Urinary bladder (tissue), 3 donors: ENCODE measurements at regions not wholly inside any gene's neighbourhood (a gene's known extent, or its start where the extent isn't known, plus 50 kb on each side); places are given as distances from the start of the nearest gene placed in this dataset.
"Not testable (repeated sequence)": the region's sequence is repeated elsewhere in the genome, so short reads cannot be mapped to it uniquely, and the experiment has no call there.

ENCODE experiments used
- DNase-seq: peaks from one replicate; pipeline ENCODE4 v3.0.0-alpha.2; 2015; ENCODE audit errors: extremely low spot score
- H3K27ac ChIP-seq: one replicate; pipeline ENCODE4 v1.5.1; 2013; ENCODE audit warnings: low read depth, mild to moderate bottlenecking, moderate library complexity
- H3K36me3 ChIP-seq: one replicate; pipeline ENCODE4 v1.6.1; 2013; ENCODE audit warnings: mild to moderate bottlenecking, moderate library complexity; ENCODE audit not compliant: insufficient read depth
- H3K4me1 ChIP-seq: one replicate; pipeline ENCODE4 v1.6.1; 2013; ENCODE audit warnings: mild to moderate bottlenecking, moderate library complexity; ENCODE audit not compliant: insufficient read depth
- H3K4me3 ChIP-seq: one replicate; pipeline ENCODE4 v1.5.1; 2013; ENCODE audit warnings: low read depth, low read length
- WGBS: extraction: QIAGEN DNeasy Blood & Tissue Kit; methylation state at CpG from one replicate; pipeline ENCODE4 v1.1.7; 2013; 5-methylcytosine and 5-hydroxymethylcytosine counted together
- donor health status: healthy with polysubstance abuse.
- donor health status: healthy.

DNA sequence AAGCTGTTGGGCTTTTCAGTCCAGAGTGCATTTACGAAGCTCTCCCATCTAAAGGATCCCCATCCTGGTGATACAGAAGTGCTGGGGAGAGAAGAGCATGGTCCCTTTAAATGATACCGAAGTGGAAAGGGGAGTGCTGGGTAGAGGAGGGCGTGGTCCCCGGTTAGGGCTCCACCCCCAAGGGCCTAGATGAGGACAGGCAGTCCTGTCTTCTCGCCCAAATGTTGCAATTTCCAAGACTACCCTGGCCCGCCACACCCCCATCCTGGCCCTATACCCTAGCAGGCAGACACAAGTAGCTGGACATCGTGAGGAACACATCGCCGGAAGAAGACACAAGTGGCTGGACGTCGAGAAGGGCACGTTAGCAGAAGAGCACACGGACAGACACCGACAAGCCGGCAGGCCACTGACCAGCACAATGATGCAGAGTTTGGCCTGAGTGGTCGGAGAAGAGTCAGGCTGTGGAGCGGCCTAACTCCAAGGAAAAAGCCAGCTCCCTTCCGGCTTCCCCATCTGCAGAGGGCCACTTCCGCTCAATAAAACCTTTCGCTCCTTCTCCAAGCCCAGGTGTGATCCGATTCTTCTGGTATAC, 439.5 kb upstream of the NRP1 start:
- DNase-seq, result no peak
- Histone ChIP-seq H3K4me3 (no peak overlapping the region), H3K4me1 (no peaks in the 10 kb centered on the region), H3K27ac (no peak overlapping the region), H3K36me3 (no peaks in the 10 kb centered on the region)
- WGBS, result 97% methylated on average over 21 of the region's 21 CpGs

DNA sequence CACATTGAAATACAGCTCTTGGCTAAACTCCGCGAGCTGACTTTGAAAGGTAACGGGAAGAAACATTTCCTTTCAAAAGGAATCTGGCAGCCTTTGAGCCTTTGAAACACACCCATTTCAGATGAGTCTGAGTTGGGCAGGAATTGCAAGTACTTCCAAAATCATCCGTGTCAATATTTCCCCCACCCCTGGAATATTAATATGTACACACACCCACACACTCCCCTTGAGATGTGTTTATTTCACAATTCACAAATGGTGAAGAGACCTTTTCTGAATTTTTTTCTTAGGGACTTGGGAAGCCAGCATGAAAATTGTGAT, 438.7 kb upstream of the NRP1 start:
- Histone ChIP-seq H3K4me3 (no peak overlapping the region), H3K4me1 (no peaks in the 10 kb centered on the region), H3K27ac (no peak overlapping the region), H3K36me3 (no peaks in the 10 kb centered on the region)
- DNase-seq, result no peak
- WGBS, result 46% methylated on average over 4 of the region's 4 CpGs

DNA sequence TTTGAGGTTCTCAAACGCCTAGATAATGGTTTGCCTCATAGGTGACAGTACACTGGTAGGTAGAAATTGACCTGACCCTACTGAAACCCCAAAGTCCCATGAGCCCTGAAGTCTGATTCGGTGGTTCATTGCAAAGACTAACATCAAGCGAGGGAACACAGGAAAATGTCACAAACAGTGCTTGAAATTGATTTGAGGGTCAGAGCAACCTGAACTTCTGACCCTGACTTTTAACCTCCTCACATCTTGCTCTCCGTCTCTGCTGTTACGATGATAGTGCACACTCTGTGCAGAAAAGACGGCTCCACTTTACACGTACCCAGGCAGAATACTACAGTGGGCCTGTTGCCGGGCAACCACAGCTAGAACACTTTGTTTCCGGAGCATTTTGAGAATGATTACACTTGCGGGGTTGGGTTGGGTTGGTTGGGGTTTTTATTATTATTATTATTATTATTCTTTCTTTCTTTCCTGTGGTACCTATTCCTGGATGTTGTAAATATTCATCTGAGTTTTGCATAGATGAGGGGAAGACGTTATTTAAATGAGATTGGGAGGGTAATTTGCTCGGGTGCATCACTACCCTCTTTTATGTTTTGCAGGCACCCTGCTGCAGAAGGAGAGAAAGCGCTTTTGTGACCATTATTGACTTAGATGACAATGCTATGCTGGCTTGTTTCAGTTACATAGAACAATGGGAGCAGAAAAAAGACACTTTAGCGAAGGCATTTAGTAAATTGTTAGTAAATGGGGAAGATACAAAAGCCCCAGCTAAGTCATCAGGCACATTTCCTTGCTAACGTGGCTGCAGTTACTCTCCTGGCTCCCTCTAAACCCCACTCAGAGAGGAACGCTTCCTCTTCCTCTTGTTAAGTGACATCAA, 438.1 kb upstream of the NRP1 start:
- 68% methylated on average over 16 of the region's 16 CpGs for WGBS
- Histone ChIP-seq H3K27ac (no peak overlapping the region), H3K4me1 (no peaks in the 10 kb centered on the region), H3K4me3 (no peak overlapping the region), H3K36me3 (no peaks in the 10 kb centered on the region)
- DNase-seq, result no peak

DNA sequence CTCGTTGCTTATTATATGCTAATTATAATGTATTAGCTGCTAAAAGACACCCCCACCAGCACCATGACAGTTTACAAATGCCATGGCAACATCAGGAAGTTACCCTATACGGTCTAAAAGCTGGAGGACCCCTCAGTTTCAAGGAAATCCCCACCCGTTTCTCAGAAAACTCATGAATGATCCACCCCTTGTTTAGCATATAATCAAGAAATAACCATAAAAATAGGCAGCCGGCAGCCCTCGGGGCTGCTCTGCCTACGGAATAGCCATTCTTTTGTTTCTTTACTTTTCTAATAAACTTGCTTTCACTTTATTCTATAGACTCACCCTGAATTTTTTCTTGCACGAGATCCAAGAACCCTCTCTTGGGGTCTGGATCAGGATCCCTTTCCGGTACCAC, 437.4 kb upstream of the NRP1 start:
- 68% methylated on average over 8 of the region's 8 CpGs for WGBS
- H3K27ac ChIP-seq, H3K4me1 ChIP-seq, DNase-seq, H3K36me3 ChIP-seq, H3K4me3 ChIP-seq: not testable (repeated sequence)

DNA sequence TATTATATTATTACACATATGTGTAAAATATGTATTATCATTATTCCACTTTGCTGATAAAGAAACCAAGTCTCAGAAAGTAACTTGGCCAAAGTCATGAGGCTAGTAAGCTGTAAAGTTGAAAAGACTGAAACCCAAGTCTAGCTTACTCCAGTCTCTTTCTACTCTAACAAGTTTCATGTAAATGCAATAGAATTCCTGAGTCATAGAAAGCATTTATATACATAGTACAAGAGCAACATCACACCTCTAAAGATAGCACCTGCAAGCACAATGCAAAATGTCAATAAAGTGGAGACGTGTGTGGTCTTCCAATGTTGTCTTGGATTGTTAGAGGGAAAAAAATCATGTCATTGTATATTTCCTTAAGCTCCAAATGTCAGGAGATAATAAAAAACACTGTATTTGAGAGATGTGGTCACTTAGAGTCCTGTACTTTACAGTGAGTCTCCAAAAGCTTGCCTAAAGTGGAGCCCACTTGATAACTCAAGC, 430.3 kb upstream of the NRP1 start:
- H3K4me1 ChIP-seq, result no peaks in the 10 kb centered on the region
- 90% methylated on average over 1 of the region's 1 CpG for WGBS
- DNase-seq, result no peak

DNA sequence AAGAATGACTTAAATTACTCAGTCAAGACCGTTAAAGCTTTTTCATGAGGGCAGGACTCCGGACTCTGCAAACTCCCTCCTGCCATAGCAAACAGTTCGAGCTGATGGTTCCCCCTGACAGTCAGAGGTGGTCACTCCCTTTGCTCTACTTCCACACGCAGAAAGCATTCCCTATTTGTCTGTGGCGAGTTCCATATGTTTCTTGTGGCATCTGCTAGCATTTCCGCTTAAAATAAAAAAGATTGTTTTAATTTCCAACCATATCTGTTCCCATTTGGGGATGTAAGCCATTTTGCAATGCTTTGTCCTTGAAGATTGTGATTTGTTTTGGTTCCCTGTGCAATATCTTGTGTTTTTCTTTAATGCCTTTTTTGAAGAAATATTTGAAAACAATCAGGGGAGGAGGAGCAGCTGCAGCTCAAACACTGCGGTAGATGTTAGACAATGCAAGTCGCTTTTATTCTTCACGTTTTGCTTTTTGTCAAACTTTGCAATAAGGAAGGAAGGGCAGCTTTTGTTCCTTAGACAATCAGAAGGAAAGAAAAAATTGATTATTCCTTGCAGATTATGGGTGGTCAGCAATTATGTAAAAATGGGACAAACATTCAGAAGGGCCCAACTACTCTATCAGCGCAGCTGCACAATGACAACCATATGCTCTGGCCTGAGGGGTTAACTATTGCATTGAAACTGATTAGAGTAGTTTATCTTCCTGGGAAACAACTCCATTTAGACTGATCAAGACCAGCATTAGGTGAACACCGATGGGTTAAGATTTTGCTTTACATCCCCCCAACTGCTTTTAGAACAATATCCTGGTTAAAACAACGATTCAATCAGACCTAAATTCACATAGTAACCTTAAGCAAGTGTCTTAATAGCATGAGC, 425.8 kb upstream of the NRP1 start:
- WGBS, result 70% methylated on average over 12 of the region's 12 CpGs
- Histone ChIP-seq H3K4me3 (no peak overlapping the region), H3K27ac (no peak overlapping the region), H3K4me1 (no peaks in the 10 kb centered on the region), H3K36me3 (no peaks in the 10 kb centered on the region)
- no peak for DNase-seq

More for the DNA sequence above, 430.3 kb upstream of the NRP1 start:
- Histone ChIP-seq H3K36me3 (no peaks in the 10 kb centered on the region), H3K4me3 (no peak overlapping the region), H3K27ac (no peak overlapping the region)

DNA sequence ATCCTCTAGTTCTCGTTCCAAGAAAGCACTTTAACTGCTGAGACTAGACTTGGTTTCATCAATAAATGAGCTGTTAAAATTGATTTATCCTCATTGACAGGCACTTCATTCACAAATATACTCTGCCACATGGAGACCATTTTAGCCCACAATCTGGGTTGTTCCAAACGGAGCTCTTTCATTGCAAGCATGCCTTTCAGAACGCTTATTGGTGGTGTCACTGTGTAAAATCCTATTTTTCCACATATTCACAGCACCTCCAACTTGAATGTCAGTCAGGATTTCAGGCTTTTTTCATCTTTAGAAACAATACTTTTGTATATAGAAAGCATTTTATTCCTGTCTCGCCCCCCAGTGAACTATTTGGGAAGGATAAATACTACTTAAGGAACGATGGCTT, 424.7 kb upstream of the NRP1 start:
- Histone ChIP-seq H3K36me3 (no peaks in the 10 kb centered on the region), H3K27ac (no peak overlapping the region), H3K4me1 (no peaks in the 10 kb centered on the region), H3K4me3 (no peak overlapping the region)
- no peak for DNase-seq
- 95% methylated on average over 5 of the region's 5 CpGs for WGBS

DNA sequence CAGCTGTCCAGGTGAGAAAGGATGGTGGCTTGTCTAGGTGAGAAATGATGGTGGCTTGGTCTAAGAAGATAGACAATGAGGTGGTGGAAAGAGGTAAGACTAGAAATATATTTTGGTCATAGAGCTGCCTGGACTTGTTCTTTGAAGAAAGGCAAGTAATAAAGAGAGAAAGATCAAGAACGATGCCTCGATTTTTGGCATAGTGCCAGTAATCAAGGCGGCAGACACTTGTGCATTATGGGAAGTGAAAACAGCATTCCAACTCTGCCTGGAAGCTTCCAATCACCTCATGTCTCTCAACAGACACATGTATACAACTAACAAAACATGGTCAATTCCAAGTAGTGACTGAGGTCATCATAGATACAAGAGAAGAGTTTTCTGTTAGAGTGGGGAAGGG, 423.8 kb upstream of the NRP1 start:
- Histone ChIP-seq H3K4me3 (no peak overlapping the region), H3K4me1 (no peaks in the 10 kb centered on the region), H3K27ac (no peak overlapping the region), H3K36me3 (no peaks in the 10 kb centered on the region)
- 68% methylated on average over 3 of the region's 3 CpGs for WGBS
- no peak for DNase-seq

DNA sequence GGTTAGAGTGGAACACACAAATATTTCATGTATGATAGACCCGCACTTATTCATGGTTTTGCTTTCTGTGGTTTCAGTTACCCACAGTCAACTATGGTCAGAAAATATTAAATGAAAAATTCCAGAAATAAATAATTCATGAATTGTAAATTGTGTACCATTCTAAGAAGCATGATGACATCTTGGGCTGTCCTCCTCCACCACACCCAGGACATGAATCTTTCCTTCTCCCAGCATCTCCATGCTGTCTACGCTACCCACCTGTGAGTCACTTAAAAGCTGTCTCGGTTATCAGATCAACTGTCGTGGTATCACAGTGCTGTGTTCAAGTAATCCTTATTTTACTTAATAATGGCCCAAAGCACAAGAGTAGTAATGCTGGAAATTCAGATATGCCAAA, 419.6 kb upstream of the NRP1 start:
- Histone ChIP-seq H3K4me1 (no peaks in the 10 kb centered on the region), H3K4me3 (no peak overlapping the region), H3K27ac (no peak overlapping the region), H3K36me3 (no peaks in the 10 kb centered on the region)
- no peak for DNase-seq
- 93% methylated on average over 4 of the region's 4 CpGs for WGBS

DNA sequence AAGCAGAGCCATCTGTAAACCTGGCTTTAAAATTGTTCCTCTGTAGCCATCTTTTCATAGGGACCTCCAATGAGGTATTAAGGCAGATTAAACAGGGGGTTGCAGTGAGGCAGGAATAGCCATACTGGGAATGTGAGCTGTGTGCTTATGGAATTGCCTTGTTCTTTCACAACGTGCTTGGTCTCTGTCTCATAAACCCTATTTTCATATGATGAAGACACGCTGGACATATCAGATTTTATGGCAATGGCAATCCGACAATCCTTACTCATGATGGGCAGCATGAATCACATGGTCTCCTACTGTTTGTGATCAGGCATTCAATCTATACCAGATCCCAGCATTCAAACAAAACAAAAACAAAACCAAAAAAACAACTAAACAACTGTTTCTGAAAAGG, 418.9 kb upstream of the NRP1 start:
- Histone ChIP-seq H3K27ac (no peak overlapping the region), H3K4me3 (no peak overlapping the region), H3K36me3 (no peaks in the 10 kb centered on the region), H3K4me1 (no peaks in the 10 kb centered on the region)
- 95% methylated on average over 3 of the region's 3 CpGs for WGBS
- DNase-seq, result no peak

DNA sequence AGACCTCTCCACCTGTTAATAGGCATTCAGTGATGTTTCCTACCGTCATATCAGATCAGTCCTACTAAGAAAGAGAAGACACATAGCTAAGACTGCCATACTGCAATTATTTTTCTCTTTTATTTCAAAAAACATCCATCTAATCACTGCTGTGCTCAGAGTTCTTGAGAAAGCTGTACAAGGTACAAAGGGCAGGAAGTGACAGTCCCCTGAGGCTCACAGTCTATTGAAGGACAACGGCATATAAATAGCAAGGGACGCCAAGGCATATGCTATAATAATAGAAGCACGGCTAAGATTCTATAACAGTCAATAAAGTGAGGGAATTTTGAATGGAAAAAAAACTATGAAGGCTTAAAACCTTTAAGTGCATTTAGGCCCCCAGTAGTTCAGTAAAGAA, 415.3 kb upstream of the NRP1 start:
- H3K4me1 ChIP-seq, result no peaks in the 10 kb centered on the region
- H3K36me3 ChIP-seq, result no peaks in the 10 kb centered on the region
- WGBS, result 78% methylated on average over 4 of the region's 4 CpGs
- no peak overlapping the region for H3K27ac ChIP-seq
- no peak for DNase-seq
- no peak overlapping the region for H3K4me3 ChIP-seq

DNA sequence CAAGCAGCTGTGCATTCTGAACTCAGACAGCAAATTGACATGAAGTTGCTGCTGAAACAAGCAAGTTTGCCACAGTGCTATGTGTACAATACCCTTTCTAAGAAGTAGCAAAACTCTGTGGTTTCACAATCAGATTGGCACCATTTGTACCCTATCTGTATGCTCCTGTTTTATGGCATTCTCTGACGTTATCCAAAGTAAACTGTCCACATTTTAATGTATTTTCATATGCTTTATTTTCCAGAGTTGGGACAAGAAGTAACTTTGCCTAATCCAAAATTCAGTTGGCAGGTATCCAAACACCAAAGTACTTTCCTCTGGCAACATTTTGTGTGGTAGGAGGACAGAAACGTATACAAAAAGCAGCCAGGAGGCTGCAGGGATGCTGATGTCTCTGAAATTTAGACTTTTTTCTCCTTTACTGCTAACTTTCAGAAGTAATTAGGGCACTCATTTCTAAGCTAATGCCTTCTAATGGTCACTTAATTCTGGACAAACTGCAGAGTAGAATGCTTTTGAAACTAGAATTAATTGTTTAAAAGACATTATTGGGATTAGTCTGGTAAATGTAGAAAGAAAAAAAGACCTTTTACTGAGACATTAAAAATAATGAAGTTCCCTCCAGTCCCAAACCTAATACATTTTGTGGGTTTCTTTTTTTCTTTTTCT, 414.7 kb upstream of the NRP1 start:
- peak; percentile 49 for DNase-seq
- Histone ChIP-seq H3K27ac (no peak overlapping the region), H3K4me3 (no peak overlapping the region), H3K4me1 (no peaks in the 10 kb centered on the region), H3K36me3 (no peaks in the 10 kb centered on the region)
- WGBS, result 22% methylated on average over 2 of the region's 2 CpGs

DNA sequence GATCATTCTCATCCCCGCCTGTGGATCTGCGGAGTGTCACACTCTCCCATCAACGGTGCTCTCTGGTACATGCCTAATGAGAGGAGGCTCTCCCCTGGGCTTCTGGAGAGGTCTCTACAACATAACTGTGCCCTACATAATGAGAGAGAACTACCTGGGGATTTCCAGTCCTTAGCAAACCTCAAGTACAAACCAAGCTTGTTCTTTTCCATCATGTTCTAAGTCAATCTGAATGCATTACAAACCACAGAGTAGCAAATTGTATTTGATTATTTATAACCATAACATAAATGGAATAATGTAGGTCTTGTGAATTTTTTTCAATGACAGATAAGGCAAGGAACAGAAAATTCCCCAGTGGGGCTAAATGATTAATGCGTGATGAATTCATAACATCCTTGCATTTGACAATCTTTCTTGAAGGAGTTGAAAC, 412.4 kb upstream of the NRP1 start:
- H3K27ac ChIP-seq, result no peak overlapping the region
- no peaks in the 10 kb centered on the region for H3K36me3 ChIP-seq
- WGBS, result 89% methylated on average over 4 of the region's 4 CpGs
- no peaks in the 10 kb centered on the region for H3K4me1 ChIP-seq
- DNase-seq, result no peak
- H3K4me3 ChIP-seq, result no peak overlapping the region
